ENCODE measurements at regions not wholly inside any gene's neighbourhood (a gene's known extent, or its start where the extent isn't known, plus 50 kb on each side); places are given as distances from the start of the nearest gene placed in this dataset.
A peak's percentile ranks its signal among the peaks of the same experiment; 100 is the strongest.

- Histone ChIP-seq H3K9me3 (ENCODE audit: low read depth, low read length) (peaks cover 2% of the 10 kb centered on the region), H4K20me1 (ENCODE audit: insufficient read depth, low read length) (no peaks in the 10 kb centered on the region), H3K4me2 (ENCODE audit: insufficient read depth, low read length) (no peak overlapping the region), H3K27me3 (ENCODE audit: insufficient read depth, low read length) (peaks cover 26% of the 10 kb centered on the region), H3K4me1 (ENCODE audit: insufficient read depth, low read length) (no peaks in the 10 kb centered on the region), H3K4me3 (ENCODE audit: insufficient read depth, low read length) (no peak overlapping the region), H2AFZ (ENCODE audit: low read length) (no peak overlapping the region), H3K79me2 (ENCODE audit: insufficient read depth, low read length) (no peaks in the 10 kb centered on the region), H3K27ac (ENCODE audit: low read depth, low read length) (no peak overlapping the region), H3K36me3 (ENCODE audit: insufficient read depth, low read length) (no peaks in the 10 kb centered on the region)
- TF ChIP-seq CTCF (IDR thresholded peaks at IDR 0.05; ENCODE audit: extremely low read depth, low read depth, low read length): no peak
- no peak for DNase-seq (ENCODE audit: insufficient read length, low spot score, missing footprints)
Observed at GRCh38 chr14:101132588-101132987, 229.1 kb upstream of the RTL1 start.

GRCh38 chr14:101133068-101133467 lies 229.5 kb upstream of the RTL1 start:
- Histone ChIP-seq H2AFZ (ENCODE audit: low read length) (no peak overlapping the region), H3K27ac (ENCODE audit: low read depth, low read length) (no peak overlapping the region), H3K4me1 (ENCODE audit: insufficient read depth, low read length) (no peaks in the 10 kb centered on the region), H3K4me2 (ENCODE audit: insufficient read depth, low read length) (no peak overlapping the region), H3K79me2 (ENCODE audit: insufficient read depth, low read length) (no peaks in the 10 kb centered on the region), H4K20me1 (ENCODE audit: insufficient read depth, low read length) (no peaks in the 10 kb centered on the region), H3K9me3 (ENCODE audit: low read depth, low read length) (peaks cover 2% of the 10 kb centered on the region), H3K27me3 (ENCODE audit: insufficient read depth, low read length) (peaks cover 21% of the 10 kb centered on the region), H3K36me3 (ENCODE audit: insufficient read depth, low read length) (no peaks in the 10 kb centered on the region), H3K4me3 (ENCODE audit: insufficient read depth, low read length) (no peak overlapping the region)
- peak; percentile 34 for DNase-seq (ENCODE audit: insufficient read length, low spot score, missing footprints)
- TF ChIP-seq CTCF (IDR thresholded peaks at IDR 0.05; ENCODE audit: extremely low read depth, low read depth, low read length): no peak

GRCh38 chr14:101134161-101134631 lies 230.7 kb upstream of the RTL1 start:
- no peak overlapping the region for H3K27ac ChIP-seq (ENCODE audit: low read depth, low read length)
- no peak overlapping the region for H3K4me2 ChIP-seq (ENCODE audit: insufficient read depth, low read length)
- no peaks in the 10 kb centered on the region for H3K79me2 ChIP-seq (ENCODE audit: insufficient read depth, low read length)
- no peak overlapping the region for H2AFZ ChIP-seq (ENCODE audit: low read length)
- H4K20me1 ChIP-seq (ENCODE audit: insufficient read depth, low read length): no peaks in the 10 kb centered on the region
- H3K27me3 ChIP-seq (ENCODE audit: insufficient read depth, low read length): peaks cover 11% of the 10 kb centered on the region
- peak; percentile 36 for DNase-seq (ENCODE audit: insufficient read length, low spot score, missing footprints)
- no peak for TF ChIP-seq CTCF (IDR thresholded peaks at IDR 0.05; ENCODE audit: extremely low read depth, low read depth, low read length)
- no peaks in the 10 kb centered on the region for H3K36me3 ChIP-seq (ENCODE audit: insufficient read depth, low read length)
- no peaks in the 10 kb centered on the region for H3K9me3 ChIP-seq (ENCODE audit: low read depth, low read length)
- H3K4me3 ChIP-seq (ENCODE audit: insufficient read depth, low read length): no peak overlapping the region
- no peaks in the 10 kb centered on the region for H3K4me1 ChIP-seq (ENCODE audit: insufficient read depth, low read length)

GRCh38 chr14:101134851-101135433 lies 231.4 kb upstream of the RTL1 start:
- no peak overlapping the region for H2AFZ ChIP-seq (ENCODE audit: low read length)
- peaks cover 4% of the 10 kb centered on the region for H3K27me3 ChIP-seq (ENCODE audit: insufficient read depth, low read length)
- H4K20me1 ChIP-seq (ENCODE audit: insufficient read depth, low read length): no peaks in the 10 kb centered on the region
- TF ChIP-seq CTCF (IDR thresholded peaks at IDR 0.05; ENCODE audit: extremely low read depth, low read depth, low read length): no peak
- H3K4me3 ChIP-seq (ENCODE audit: insufficient read depth, low read length): no peak overlapping the region
- H3K79me2 ChIP-seq (ENCODE audit: insufficient read depth, low read length): no peaks in the 10 kb centered on the region
- no peaks in the 10 kb centered on the region for H3K9me3 ChIP-seq (ENCODE audit: low read depth, low read length)
- DNase-seq (ENCODE audit: insufficient read length, low spot score, missing footprints): peak; percentile 72
- no peaks in the 10 kb centered on the region for H3K36me3 ChIP-seq (ENCODE audit: insufficient read depth, low read length)
- no peaks in the 10 kb centered on the region for H3K4me1 ChIP-seq (ENCODE audit: insufficient read depth, low read length)
- no peak overlapping the region for H3K27ac ChIP-seq (ENCODE audit: low read depth, low read length)
- H3K4me2 ChIP-seq (ENCODE audit: insufficient read depth, low read length): no peak overlapping the region
